SK-N-SH (cell line): ENCODE measurements at regions not wholly inside any gene's neighbourhood (a gene's known extent, or its start where the extent isn't known, plus 50 kb on each side); places are given as distances from the start of the nearest gene placed in this dataset.

Experiments
- CTCF ChIA-PET: fragments of 300-600, 350-600 bp; formaldehyde crosslinking; extraction: SDS; loops from one replicate; lab custom pipeline; 2021; lab: Yijun Ruan, JAX
- POLR2A ChIA-PET: fragments of 350-600 bp; sonication (Branson Sonifier 250); formaldehyde crosslinking; extraction: SDS; loops from one replicate; lab custom pipeline; 2020; ENCODE audit warnings: antibody characterized with exemption, inconsistent platforms; lab: Yijun Ruan, JAX
- DNase-seq: peaks from one replicate; pipeline ENCODE4 v3.0.0; 2012
- H2AFZ ChIP-seq: fragments of 200-600 bp; sonication (generic); 2 replicates; pipeline ENCODE4 v1.8.1; 2016; ENCODE audit warnings: antibody characterized with exemption, mild to moderate bottlenecking, low read depth
- H3F3A ChIP-seq: fragments of 200-600 bp; sonication (generic); replicated peaks from 2 replicates; pipeline ENCODE3; 2016; ENCODE audit warnings: antibody characterized with exemption, mild to moderate bottlenecking; ENCODE audit not compliant: insufficient read depth
- H3K27ac ChIP-seq, 2 experiments: fragments of 200-500 bp in 1 of 2; fragments of 200-600 bp in 1 of 2; sonication (Bioruptor generic) in 1 of 2; sonication (generic), shearing (Covaris generic) in 1 of 2; 2 replicates each; pipeline versions ENCODE4 v1.5.1 to v1.6.1; 2014 to 2016; ENCODE audit warnings: low read depth in 2 of 2, inconsistent platforms in 1 of 2, low read length in 1 of 2, mild to moderate bottlenecking in 1 of 2, mixed read lengths in 1 of 2
- H3K27me3 ChIP-seq: fragments of 200-600 bp; sonication (generic), shearing (Covaris generic); 2 replicates; pipeline ENCODE4 v1.6.1; 2016; ENCODE audit warnings: mixed run types; ENCODE audit not compliant: insufficient read depth
- H3K36me3 ChIP-seq, 2 experiments: fragments of 200-500 bp in 1 of 2; fragments of 200-600 bp in 1 of 2; sonication (Bioruptor generic) in 1 of 2; sonication (generic) in 1 of 2; replicated peaks in 1 of 2; 2 replicates each; pipeline versions ENCODE3 to v1.5.1; 2014 to 2016; ENCODE audit warnings: low read length in 1 of 2, mild to moderate bottlenecking in 1 of 2; ENCODE audit not compliant: insufficient read depth in 2 of 2, control insufficient read depth in 1 of 2
- H3K4me1 ChIP-seq, 2 experiments: fragments of 200-500 bp in 1 of 2; fragments of 200-600 bp in 1 of 2; sonication (Bioruptor generic) in 1 of 2; sonication (generic), shearing (Covaris generic) in 1 of 2; 2 replicates each; pipeline versions ENCODE4 v1.5.1 to v1.6.1; 2014 to 2016; ENCODE audit warnings: low read depth in 1 of 2, low read length in 1 of 2, mixed run types in 1 of 2; ENCODE audit not compliant: insufficient read depth in 2 of 2, control insufficient read depth in 1 of 2
- H3K4me2 ChIP-seq: fragments of 200-600 bp; sonication (generic), shearing (Covaris generic); 2 replicates; pipeline ENCODE4 v1.6.1; 2017; ENCODE audit warnings: mixed run types
- H3K4me3 ChIP-seq, 2 experiments: fragments of 200-500 bp in 1 of 2; fragments of 200-600 bp in 1 of 2; sonication (Bioruptor generic) in 1 of 2; sonication (generic), shearing (Covaris generic) in 1 of 2; 2 replicates each; pipeline versions ENCODE4 v1.5.1 to v1.8.1; 2014 to 2016; ENCODE audit warnings: low read depth in 2 of 2, inconsistent platforms in 1 of 2, low read length in 1 of 2, mild to moderate bottlenecking in 1 of 2, mixed read lengths in 1 of 2, moderate library complexity in 1 of 2
- H3K79me2 ChIP-seq: fragments of 200-600 bp; sonication (generic); 2 replicates; pipeline ENCODE4 v1.8.1; 2017; ENCODE audit warnings: mild to moderate bottlenecking; ENCODE audit not compliant: insufficient read depth
- H3K9ac ChIP-seq: fragments of 200-600 bp; sonication (generic); 2 replicates; pipeline ENCODE4 v1.6.1; 2017; ENCODE audit warnings: mixed run types
- H3K9me2 ChIP-seq: fragments of 200-600 bp; sonication (generic); 2 replicates; pipeline ENCODE4 v1.6.1; 2017; ENCODE audit warnings: mixed run types
- H3K9me3 ChIP-seq: fragments of 200-600 bp; sonication (generic); 2 replicates; pipeline ENCODE4 v1.6.1; 2017; ENCODE audit warnings: mixed run types, mild to moderate bottlenecking, moderate library complexity
- H4K20me1 ChIP-seq: fragments of 200-600 bp; sonication (generic); 2 replicates; pipeline ENCODE4 v1.6.1; 2017; ENCODE audit warnings: mild to moderate bottlenecking, mixed run types; ENCODE audit not compliant: insufficient read depth
- CTCF ChIP-seq: fragments of 200-600 bp; sonication (generic); IDR thresholded peaks from 2 replicates; pipeline ENCODE4 v1.6.1; 2017; ENCODE audit warnings: antibody characterized with exemption, mild to moderate bottlenecking, moderate library complexity
- ELF1 ChIP-seq: IDR thresholded peaks from 2 replicates; pipeline ENCODE4 v1.4.0; 2012
- EZH2phosphoT487 ChIP-seq: fragments of 200-600 bp; sonication (generic); IDR thresholded peaks from 2 replicates; pipeline ENCODE4 v1.6.1; 2017; ENCODE audit warnings: low read depth, mixed run types, mild to moderate bottlenecking, antibody characterized with exemption, moderate library complexity, borderline replicate concordance
- FOSL2 ChIP-seq: IDR thresholded peaks from 2 replicates; pipeline ENCODE4 v1.4.0; 2012; ENCODE audit warnings: low read depth, mild to moderate bottlenecking, moderate library complexity, borderline replicate concordance
- FOXJ3 ChIP-seq: sonication (generic); formaldehyde crosslinking; IDR thresholded peaks from 2 replicates; pipeline ENCODE4 v1.5.1; 2020; ENCODE audit warnings: mild to moderate bottlenecking, missing genetic modification reagents
- FOXM1 ChIP-seq: IDR thresholded peaks from 2 replicates; pipeline ENCODE4 v1.4.0; 2012; ENCODE audit warnings: low read depth, mild to moderate bottlenecking
- GATA2 ChIP-seq: sonication (generic); formaldehyde crosslinking; IDR thresholded peaks from 2 replicates; pipeline ENCODE4 v1.5.0; 2020; ENCODE audit warnings: mild to moderate bottlenecking, missing genetic modification reagents
- JUND ChIP-seq: IDR thresholded peaks from 2 replicates; pipeline ENCODE4 v1.4.0; 2012
- MAX ChIP-seq: IDR thresholded peaks from 2 replicates; pipeline ENCODE4 v1.4.0; 2012; ENCODE audit warnings: low read depth
- MXI1 ChIP-seq: IDR thresholded peaks from 2 replicates; pipeline ENCODE4 v1.6.1; 2012; ENCODE audit warnings: mild to moderate bottlenecking, low read depth, low read length, improper control_type of control experiment
- NFIC ChIP-seq: IDR thresholded peaks from 2 replicates; pipeline ENCODE4 v1.4.0; 2012; ENCODE audit warnings: borderline replicate concordance
- RAD21 ChIP-seq: IDR thresholded peaks from 2 replicates; pipeline ENCODE4 v1.6.1; 2012; ENCODE audit warnings: mild to moderate bottlenecking, low read length
- RCOR1 ChIP-seq: fragments of 150-350 bp; IDR thresholded peaks from 2 replicates; pipeline ENCODE4 v1.6.1; 2017; ENCODE audit warnings: antibody characterized with exemption, low read length
- REST ChIP-seq: IDR thresholded peaks from 2 replicates; pipeline ENCODE4 v1.6.1; 2012; ENCODE audit warnings: mild to moderate bottlenecking, low read depth, low read length, moderate library complexity
- RFX5 ChIP-seq: IDR thresholded peaks from 2 replicates; pipeline ENCODE4 v1.6.1; 2012; ENCODE audit warnings: mild to moderate bottlenecking, improper control_type of control experiment, low read length
- TAF1 ChIP-seq: IDR thresholded peaks from 2 replicates; pipeline ENCODE4 v1.6.1; 2012; ENCODE audit warnings: low read depth, mild to moderate bottlenecking, low read length, moderate library complexity, borderline replicate concordance
- USF1 ChIP-seq: IDR thresholded peaks from 2 replicates; pipeline ENCODE4 v1.4.0; 2012; ENCODE audit warnings: low read depth, borderline replicate concordance
- YY1 ChIP-seq: IDR thresholded peaks from 2 replicates; pipeline ENCODE4 v1.4.0; 2012; ENCODE audit warnings: low read depth, mild to moderate bottlenecking
- WGBS: methylation state at CpG from one replicate; pipeline ENCODE4 v1.1.6; 2017; ENCODE audit warnings: low lambda C conversion rate; 5-methylcytosine and 5-hydroxymethylcytosine counted together

GRCh38 chr11:81634483-81634882, 1099.2 kb downstream of the FAM181B start:
- CTCF ChIA-PET: no interaction called here
- Histone ChIP-seq H2AFZ (no peak overlapping the region), H3K79me2 (no peaks in the 10 kb centered on the region), H3K36me3 (no peaks in the 10 kb centered on the region), H3K9ac (no peak overlapping the region), H3K9me3 (no peaks in the 10 kb centered on the region), H3K4me3 (no peak overlapping the region), H4K20me1 (no peaks in the 10 kb centered on the region), H3K4me1 (peaks cover 0 to 6% of the 10 kb centered on the region in 2 experiments; a peak in 1 of 4 replicates), H3K4me2 (no peak overlapping the region; the same call in 1 of the 2 replicates), H3K27me3 (no peaks in the 10 kb centered on the region), H3K27ac (no peak overlapping the region)
- POLR2A ChIA-PET: no interaction called here
- DNase-seq: no peak
- WGBS: 20% methylated on average over 7 of the region's 7 CpGs
- TF ChIP-seq FOXM1 (no peak), ELF1 (no peak), GATA2 (CRISPR knock-in tag) (no peak), NFIC (no peak), YY1 (no peak), REST (no peak), TAF1 (no peak), RFX5 (no peak), MAX (no peak)
- TF ChIP-seq, all 33 proteins: peak for 0
- H3K9me2 ChIP-seq: no peaks in the 10 kb centered on the region
- H3F3A ChIP-seq: no peaks in the 10 kb centered on the region

GRCh38 chr11:81602508-81602907, 1131.2 kb downstream of the FAM181B start:
- 6% methylated on average over 1 of the region's 1 CpG for WGBS
- POLR2A ChIA-PET: no interaction called here
- H3F3A ChIP-seq: no peaks in the 10 kb centered on the region
- no peak overlapping the region for H3K27ac ChIP-seq
- H4K20me1 ChIP-seq: no peaks in the 10 kb centered on the region
- no peak overlapping the region for H2AFZ ChIP-seq
- no peaks in the 10 kb centered on the region for H3K9me3 ChIP-seq
- H3K9ac ChIP-seq: no peak overlapping the region
- no peaks in the 10 kb centered on the region for H3K79me2 ChIP-seq
- no peak overlapping the region for H3K4me3 ChIP-seq
- no peaks in the 10 kb centered on the region for H3K27me3 ChIP-seq
- DNase-seq: no peak
- no peaks in the 10 kb centered on the region for H3K9me2 ChIP-seq
- CTCF ChIA-PET: no interaction called here
- no peaks in the 10 kb centered on the region for H3K36me3 ChIP-seq
- H3K4me2 ChIP-seq: no peak overlapping the region
- H3K4me1 ChIP-seq: no peaks in the 10 kb centered on the region; a peak in 1 of 4 replicates
- TF ChIP-seq FOXJ3 (CRISPR knock-in tag) (no peak), TAF1 (no peak), RAD21 (no peak), RCOR1 (no peak), CTCF (no peak), JUND (no peak), RFX5 (no peak), EZH2phosphoT487 (no peak), NFIC (no peak), USF1 (no peak), MXI1 (no peak), FOSL2 (no peak), GATA2 (CRISPR knock-in tag) (no peak), REST (no peak)
